ENCODE measurements at regions not wholly inside any gene's neighbourhood (a gene's known extent, or its start where the extent isn't known, plus 50 kb on each side); places are given as distances from the start of the nearest gene placed in this dataset.

DNA sequence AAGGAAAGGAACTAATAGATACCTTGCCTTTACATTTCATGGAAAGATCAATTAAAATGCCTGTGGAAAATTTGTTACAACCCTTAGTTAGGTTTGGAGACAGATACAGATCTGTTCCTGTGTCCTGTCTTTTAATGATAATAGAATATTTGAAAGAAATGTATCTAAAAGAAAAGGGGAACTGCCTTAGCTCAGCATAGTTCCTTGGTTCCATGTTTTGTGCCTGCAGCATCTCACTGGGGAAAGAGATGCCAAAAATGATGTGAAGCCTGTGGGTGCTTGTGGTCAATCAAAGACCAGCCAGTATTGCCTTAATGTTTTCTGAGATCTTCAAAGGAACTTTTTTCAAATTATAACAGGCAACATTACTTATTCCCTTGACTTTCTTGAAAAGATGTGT, 147.6 kb downstream of the ADCYAP1 start:
- Histone ChIP-seq H3K27ac (ENCODE audit: low read depth in 2 of 2, low read length in 2 of 2) (no peak overlapping the region), H3K36me3 (ENCODE audit: control insufficient read depth in 2 of 3, insufficient read depth in 3 of 3, low read length in 3 of 3) (no peaks in the 10 kb centered on the region), H3K9ac (ENCODE audit: low read length in 3 of 3) (no peak overlapping the region), H3K9me3 (ENCODE audit: control insufficient read depth in 2 of 3, insufficient read depth in 1 of 3, low read length in 3 of 3) (no peaks in the 10 kb centered on the region), H3K27me3 (ENCODE audit: control insufficient read depth, insufficient read depth, low read length) (no peaks in the 10 kb centered on the region), H3K4me3 (ENCODE audit: low read length in 3 of 3) (no peak overlapping the region), H3K4me1 (ENCODE audit: control insufficient read depth in 2 of 3, insufficient read depth in 2 of 3, low read depth in 1 of 3, low read length in 3 of 3) (no peaks in the 10 kb centered on the region)
- no peak for FAIRE-seq
- no peak for DNase-seq
- TF ChIP-seq, protein P1, sequence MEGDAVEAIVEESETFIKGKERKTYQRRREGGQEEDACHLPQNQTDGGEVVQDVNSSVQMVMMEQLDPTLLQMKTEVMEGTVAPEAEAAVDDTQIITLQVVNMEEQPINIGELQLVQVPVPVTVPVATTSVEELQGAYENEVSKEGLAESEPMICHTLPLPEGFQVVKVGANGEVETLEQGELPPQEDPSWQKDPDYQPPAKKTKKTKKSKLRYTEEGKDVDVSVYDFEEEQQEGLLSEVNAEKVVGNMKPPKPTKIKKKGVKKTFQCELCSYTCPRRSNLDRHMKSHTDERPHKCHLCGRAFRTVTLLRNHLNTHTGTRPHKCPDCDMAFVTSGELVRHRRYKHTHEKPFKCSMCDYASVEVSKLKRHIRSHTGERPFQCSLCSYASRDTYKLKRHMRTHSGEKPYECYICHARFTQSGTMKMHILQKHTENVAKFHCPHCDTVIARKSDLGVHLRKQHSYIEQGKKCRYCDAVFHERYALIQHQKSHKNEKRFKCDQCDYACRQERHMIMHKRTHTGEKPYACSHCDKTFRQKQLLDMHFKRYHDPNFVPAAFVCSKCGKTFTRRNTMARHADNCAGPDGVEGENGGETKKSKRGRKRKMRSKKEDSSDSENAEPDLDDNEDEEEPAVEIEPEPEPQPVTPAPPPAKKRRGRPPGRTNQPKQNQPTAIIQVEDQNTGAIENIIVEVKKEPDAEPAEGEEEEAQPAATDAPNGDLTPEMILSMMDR (IDR thresholded peaks at IDR 0.05; ENCODE audit: borderline replicate concordance, extremely low read depth, insufficient read depth) = no peak
- intact Hi-C loops (cut with DNase I) = no loop called here

DNA sequence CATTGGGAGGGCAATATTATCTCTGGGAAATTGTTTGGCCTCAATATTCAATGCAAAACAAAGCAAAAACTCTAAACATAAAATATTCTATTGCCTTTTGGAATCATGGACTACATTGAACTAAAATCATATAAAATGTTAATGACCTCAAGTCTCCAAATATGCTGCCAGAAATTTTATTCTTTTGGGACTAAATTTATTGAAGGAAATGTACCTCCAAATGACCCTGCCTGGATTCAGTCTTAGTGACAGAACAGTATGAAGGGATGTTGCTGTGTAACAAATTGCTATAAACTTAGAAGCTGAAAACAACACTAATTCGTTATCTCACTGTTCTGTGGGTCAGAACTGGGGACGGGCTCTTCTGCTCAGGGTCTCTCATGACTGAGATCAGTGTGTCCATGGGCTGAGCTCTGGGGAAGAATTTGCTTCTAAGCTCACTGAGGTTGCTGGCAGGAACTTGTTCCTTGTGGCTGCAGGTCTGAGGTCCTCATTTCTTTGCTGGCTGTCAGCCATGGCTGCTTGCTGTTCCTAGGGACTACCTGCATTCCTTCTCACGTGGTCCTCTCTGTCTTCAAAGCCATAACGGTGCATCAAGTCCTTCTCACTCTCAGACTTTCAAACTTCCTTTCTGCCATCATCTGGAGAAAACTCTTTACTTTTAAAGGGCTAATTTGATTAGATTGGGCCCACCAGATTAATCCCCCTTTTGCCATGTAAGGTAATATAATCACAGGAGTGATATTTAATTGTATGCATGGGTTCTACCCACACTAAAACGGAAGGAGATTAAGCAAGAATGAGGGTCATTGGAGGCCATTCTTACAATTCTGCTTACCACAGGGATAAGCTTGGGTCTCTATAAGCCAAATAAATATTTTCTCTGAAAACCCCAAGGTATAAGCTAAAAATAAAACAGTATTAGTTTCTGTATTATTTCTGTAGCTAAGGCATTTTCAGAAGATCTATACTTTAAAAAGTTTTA, 149.0 kb downstream of the ADCYAP1 start:
- no peaks in the 10 kb centered on the region for H3K4me1 ChIP-seq (ENCODE audit: control insufficient read depth in 2 of 3, insufficient read depth in 2 of 3, low read depth in 1 of 3, low read length in 3 of 3)
- H3K36me3 ChIP-seq (ENCODE audit: control insufficient read depth in 2 of 3, insufficient read depth in 3 of 3, low read length in 3 of 3) = no peaks in the 10 kb centered on the region
- no peak overlapping the region for H3K4me3 ChIP-seq (ENCODE audit: low read length in 3 of 3)
- intact Hi-C loops (cut with DNase I) = no loop called here
- H3K27me3 ChIP-seq (ENCODE audit: control insufficient read depth, insufficient read depth, low read length) = no peaks in the 10 kb centered on the region
- TF ChIP-seq, protein P1 (IDR thresholded peaks at IDR 0.05; ENCODE audit: borderline replicate concordance, extremely low read depth, insufficient read depth) = no peak
- no peak overlapping the region for H3K9ac ChIP-seq (ENCODE audit: low read length in 3 of 3)
- FAIRE-seq = no peak
- no peak overlapping the region for H3K27ac ChIP-seq (ENCODE audit: low read depth in 2 of 2, low read length in 2 of 2)
- no peaks in the 10 kb centered on the region for H3K9me3 ChIP-seq (ENCODE audit: control insufficient read depth in 2 of 3, insufficient read depth in 1 of 3, low read length in 3 of 3)
- DNase-seq = peak in 1 of 5 donors; percentile 27

DNA sequence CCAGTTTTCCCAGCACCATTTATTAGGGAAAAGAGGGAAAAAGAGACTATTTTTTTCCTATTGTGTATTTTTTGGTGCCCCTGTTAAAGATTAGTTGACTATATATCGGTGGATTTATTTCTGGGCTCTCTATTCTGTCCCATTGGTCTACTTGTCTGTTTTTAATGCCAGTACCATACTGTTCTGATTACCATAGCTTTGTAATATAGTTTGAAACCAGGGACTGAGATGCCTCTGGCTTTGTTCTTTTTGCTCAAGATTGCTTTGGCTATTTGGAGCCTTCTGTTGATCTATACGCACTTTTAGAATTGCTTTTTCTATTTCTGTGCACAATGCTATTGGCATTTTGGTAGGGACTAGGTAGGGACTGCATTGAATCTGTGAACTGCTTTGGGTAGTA, 151.7 kb downstream of the ADCYAP1 start:
- no peak overlapping the region for H3K9ac ChIP-seq (ENCODE audit: low read length in 3 of 3)
- H3K4me1 ChIP-seq (ENCODE audit: control insufficient read depth in 2 of 3, insufficient read depth in 2 of 3, low read depth in 1 of 3, low read length in 3 of 3) = no peaks in the 10 kb centered on the region
- no peaks in the 10 kb centered on the region for H3K27me3 ChIP-seq (ENCODE audit: control insufficient read depth, insufficient read depth, low read length)
- no peaks in the 10 kb centered on the region for H3K36me3 ChIP-seq (ENCODE audit: control insufficient read depth in 2 of 3, insufficient read depth in 3 of 3, low read length in 3 of 3)
- TF ChIP-seq, protein P1 (IDR thresholded peaks at IDR 0.05; ENCODE audit: borderline replicate concordance, extremely low read depth, insufficient read depth) = no peak
- H3K4me3 ChIP-seq (ENCODE audit: low read length in 3 of 3) = no peak overlapping the region
- FAIRE-seq (no peak), DNase-seq (no peak)
- no peaks in the 10 kb centered on the region for H3K9me3 ChIP-seq (ENCODE audit: control insufficient read depth in 2 of 3, insufficient read depth in 1 of 3, low read length in 3 of 3)
- no peak overlapping the region for H3K27ac ChIP-seq (ENCODE audit: low read depth in 2 of 2, low read length in 2 of 2)
- intact Hi-C loops (cut with DNase I) = no loop called here

Measured in kidney (tissue), 13 donors.